Suppressor macrophage treated with lipopolysaccharide for 4 hours (primary cell): ENCODE measurements at regions not wholly inside any gene's neighbourhood (a gene's known extent, or its start where the extent isn't known, plus 50 kb on each side); places are given as distances from the start of the nearest gene placed in this dataset.

Experiments
- DNase-seq: peaks from one replicate; pipeline ENCODE4 v3.0.0-alpha.2; 2020

- no peak for DNase-seq
These were observed 646.9 kb upstream of the CDH7 start for GRCh38 chr18:65103864-65104263.

GRCh38 chr18:65093346-65093745, 657.5 kb upstream of the CDH7 start:
- DNase-seq, result no peak

DNA sequence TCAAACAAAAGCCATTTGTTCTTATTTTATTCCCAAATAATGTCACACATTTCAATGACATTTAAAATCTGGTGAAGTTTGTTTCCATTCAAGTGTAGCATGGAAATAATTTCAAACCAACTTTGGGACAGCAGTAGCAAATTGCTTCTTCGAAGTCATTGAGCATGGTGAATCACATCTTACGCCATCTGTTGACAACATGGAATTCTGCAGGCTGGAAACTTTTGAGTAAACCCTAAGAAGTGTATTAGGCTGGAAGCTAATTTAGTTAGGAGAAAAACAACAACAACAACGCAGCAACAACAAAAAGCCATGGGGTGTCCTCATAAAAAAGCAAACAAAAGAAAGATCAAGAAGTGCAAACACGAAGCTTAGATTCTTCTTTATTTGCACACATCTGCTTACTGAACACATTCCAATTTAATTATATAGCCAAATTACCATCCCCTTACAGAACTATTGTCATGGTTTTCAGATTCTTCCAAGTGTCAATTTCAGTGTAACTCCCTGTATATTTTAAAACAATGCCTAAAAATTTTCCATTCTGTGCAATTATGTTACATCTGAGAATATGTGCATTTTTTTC, 659.0 kb upstream of the CDH7 start:
- DNase-seq, result peak; percentile 16

DNA sequence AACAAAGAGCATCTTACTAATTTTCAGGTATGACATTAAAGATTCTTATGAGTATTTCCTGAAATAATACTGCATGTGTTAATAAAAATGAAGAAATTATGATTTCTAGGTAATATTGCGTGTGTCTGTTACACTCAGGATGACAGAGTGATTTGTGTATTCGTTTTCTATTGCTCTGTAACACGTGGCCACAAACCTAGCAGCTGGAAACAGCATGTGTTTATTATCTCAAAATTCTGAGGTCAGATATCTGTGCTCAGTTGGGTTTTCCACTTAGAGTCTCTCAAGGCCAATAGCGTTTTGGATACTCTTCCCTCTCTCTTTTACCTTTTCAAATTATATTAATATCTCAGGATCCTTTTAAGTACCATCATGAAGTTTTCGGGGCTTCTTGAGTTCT, 667.9 kb upstream of the CDH7 start:
- no peak for DNase-seq

DNA sequence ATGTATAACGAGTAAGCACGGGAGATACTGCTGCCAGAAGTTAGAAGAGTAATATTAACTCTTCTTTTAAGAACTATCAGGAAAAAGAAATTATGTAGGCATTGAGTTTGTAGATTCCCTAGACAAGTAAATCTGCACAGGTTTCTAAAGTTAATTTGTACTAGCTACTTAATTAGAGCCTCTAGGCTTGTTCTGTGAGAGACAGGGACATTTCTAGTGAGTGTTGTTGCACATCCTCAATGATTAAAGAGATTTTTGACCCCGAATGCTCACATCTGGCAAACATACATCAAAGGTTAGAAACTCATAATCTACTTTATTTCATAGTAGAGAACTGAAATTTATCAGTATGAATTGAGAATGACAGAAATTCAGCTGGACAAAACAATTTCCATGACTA, 669.0 kb upstream of the CDH7 start:
- DNase-seq, result no peak

GRCh38 chr18:65073060-65073550, 677.7 kb upstream of the CDH7 start:
- no peak for DNase-seq

DNA sequence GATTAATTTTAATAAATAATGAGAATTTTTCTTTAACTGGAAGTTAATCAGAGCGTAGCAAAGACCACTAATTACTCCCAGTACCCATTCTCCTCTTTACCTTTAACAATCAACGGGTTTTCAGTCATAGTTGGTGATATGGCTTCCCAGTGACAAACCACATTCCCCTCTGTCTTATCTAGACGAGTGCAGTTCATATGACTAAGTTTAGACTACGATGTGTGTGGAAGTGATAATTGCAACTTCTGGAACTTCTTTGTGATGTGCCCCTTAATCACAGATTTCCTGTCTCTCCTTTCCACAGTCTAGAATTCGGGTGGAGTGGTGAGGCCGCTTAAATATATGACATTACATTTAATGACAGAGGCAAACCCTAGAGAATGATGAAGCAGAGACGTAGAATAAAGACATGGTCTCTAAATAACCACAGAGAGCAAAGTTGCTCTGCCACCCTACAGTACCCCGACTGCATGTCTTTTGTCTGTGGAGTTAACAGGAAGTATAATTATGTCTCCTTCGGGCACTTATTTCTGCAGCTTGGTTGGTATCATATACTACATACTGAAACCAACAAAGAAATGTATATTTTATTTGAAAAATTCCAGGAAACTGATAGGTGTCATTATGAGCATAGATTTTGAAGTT, 693.3 kb upstream of the CDH7 start:
- DNase-seq, result no peak

- DNase-seq, result no peak
These were observed 694.2 kb upstream of the CDH7 start for GRCh38 chr18:65056575-65056974.

DNA sequence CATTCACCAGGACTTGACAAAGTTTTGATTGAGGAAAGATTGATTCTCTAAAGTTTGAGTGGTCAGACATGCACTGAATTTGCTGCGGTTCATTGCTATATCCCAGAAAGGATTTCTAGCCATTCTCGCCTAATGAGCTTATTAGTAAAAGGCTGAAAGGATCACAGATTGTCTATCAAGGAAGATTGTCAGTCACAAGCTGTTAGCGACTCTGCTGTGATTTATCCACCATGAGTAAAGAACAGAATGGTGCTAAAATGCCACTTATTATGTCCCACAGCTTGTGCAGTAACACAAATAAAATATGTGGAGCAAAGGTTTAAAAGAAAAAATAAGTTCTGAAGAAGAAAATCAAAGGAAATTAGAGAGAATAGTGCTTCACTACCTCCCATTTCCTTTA, 701.2 kb upstream of the CDH7 start:
- DNase-seq, result no peak

DNA sequence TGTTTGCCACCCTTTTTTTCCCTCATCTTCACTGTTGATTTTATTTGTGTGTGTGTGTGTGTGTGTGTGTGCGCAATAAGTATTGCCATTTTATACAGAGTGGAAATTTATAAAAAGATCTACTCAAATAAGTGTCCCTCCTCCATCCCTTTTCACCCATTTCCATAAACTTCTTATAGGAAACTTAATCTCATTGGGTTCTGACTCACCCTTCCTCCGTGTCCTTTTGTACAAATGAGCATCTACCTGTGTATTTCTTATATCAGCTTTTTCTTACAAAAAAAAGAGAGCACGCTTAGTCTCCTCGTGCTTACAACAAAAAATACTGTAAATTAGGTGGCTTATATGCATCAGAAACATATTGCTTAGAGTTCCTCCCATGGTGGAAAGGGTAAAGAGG, 711.2 kb upstream of the CDH7 start:
- no peak for DNase-seq

GRCh38 chr18:65035701-65036100, 715.1 kb upstream of the CDH7 start:
- no peak for DNase-seq

GRCh38 chr18:65025756-65026155, 725.1 kb upstream of the CDH7 start:
- DNase-seq, result no peak

DNA sequence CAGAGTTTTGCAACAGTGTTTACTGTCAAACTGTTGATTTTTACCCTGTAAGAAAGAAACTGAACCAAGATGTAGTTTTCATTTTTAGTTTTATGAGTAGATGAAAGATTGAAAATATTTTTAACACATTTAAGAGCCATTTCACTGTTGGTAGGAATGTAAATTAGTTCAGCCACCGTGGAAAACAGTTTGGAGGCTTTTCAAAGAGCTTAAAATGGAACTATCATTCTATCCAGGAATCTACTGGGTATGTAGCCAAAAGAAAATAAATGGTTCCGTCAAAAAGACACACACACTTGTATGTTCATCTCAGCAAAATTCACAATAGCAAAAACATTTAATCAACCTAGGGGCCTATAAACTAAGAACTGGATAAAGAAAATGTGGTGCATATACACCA, 729.8 kb upstream of the CDH7 start:
- DNase-seq, result no peak

- DNase-seq, result no peak
These were observed 732.6 kb upstream of the CDH7 start for GRCh38 chr18:65018184-65018583.

DNA sequence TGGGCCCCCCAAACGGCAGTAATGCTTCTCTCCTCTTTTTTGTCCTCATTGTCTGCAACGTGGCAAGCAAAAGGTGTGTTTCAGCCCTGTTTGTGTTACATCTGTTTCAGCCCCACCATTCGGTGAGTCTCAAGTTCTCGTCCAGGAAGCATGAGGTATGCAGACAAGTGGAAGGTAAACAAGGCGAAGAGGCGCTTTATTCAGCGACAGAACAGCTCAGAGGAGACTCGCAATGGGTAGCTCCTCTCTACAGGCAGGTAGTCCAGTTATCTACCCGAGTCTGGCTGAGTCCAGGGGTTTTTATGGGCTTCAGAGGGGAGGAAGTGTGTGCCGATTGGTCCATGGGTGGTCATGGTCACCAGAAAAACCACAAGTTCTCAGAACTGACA, 733.4 kb upstream of the CDH7 start:
- DNase-seq, result no peak

DNA sequence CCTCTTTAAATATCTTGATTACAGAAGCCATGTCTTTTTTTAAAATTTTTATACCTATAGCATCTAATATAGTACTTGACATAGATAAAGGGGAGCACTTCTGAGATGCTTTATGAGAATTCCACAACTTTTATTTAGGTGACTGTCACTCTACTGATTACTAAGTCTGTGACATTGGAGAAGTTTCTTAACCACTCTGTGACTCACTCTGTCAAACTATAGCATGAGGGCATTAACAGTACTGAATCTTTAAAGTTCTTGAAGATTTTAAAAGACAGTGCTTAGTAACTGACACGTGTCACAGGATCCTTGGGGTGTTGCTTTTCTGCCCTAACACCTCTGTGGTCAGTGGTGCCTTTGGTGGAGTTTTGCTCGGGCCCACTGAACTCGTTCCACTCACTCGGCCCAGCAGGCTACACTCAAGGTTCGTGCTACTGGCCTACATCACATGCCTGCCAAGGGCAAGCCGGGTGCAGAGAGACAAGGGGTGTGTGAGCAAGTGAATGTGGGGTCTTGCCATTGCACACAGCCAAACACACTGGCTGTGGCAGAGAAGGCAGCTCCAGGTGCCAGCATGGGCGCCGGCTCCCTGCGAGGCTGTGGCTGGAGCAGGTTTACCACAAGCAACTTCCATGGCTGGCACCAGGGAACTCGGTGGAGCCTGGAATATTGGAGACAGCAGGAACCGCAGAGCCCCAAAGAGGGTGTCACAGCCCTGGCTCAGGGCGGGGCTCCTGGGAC, 734.0 kb upstream of the CDH7 start:
- DNase-seq, result no peak

- DNase-seq, result no peak
These were observed 756.4 kb upstream of the CDH7 start for GRCh38 chr18:64994370-64994769.

GRCh38 chr18:64993695-64994094, 757.1 kb upstream of the CDH7 start:
- no peak for DNase-seq

- DNase-seq, result no peak
These were observed 758.2 kb upstream of the CDH7 start for GRCh38 chr18:64992654-64993053.

DNA sequence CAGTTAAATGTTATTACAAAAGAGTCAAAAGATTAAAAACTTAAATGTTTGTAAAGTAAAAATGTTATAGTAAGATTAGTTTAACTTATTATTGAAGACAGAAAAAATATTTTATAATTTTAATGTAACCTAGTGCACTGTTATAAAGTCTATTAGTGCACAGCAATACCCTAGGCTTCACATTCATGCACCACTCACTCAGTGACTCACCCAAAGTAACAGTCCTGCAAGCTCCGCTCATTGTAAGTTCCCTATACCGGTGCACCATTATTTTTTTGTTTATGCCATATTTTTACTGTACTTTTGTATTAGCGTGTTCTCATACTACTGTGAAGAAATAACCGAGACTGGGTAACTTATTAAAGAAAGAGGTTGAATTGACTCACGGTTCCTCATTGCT, 759.7 kb upstream of the CDH7 start:
- no peak for DNase-seq

DNA sequence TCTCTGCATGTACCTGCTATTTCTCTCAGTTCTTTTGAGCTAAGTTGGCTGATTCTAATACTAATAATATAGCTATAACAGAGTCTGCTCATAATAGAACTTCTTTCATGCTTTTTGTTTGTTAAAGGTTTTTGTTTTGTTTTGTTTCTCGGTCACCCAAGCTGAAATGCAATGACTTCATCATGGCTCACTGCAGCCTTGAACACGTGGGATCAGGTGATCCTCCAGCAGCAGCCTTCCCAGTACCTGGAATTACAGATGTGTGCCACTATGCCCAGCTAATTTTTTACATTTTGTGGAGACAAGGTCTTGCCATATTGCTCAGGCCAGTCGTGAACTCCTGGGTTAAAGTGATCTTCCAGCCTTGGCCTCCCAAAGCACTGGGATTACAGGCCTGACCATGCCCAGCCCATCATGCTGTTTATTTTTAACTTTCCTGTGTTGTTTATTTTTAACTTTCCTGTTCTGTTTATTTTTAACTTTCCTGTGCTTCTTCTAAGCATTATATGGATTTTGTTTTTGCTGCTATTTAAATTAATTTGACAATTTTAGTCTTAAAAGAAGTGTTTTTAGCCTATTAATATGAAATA, 763.8 kb upstream of the CDH7 start:
- no peak for DNase-seq

GRCh38 chr18:64983497-64984238, 767.1 kb upstream of the CDH7 start:
- DNase-seq, result no peak

DNA sequence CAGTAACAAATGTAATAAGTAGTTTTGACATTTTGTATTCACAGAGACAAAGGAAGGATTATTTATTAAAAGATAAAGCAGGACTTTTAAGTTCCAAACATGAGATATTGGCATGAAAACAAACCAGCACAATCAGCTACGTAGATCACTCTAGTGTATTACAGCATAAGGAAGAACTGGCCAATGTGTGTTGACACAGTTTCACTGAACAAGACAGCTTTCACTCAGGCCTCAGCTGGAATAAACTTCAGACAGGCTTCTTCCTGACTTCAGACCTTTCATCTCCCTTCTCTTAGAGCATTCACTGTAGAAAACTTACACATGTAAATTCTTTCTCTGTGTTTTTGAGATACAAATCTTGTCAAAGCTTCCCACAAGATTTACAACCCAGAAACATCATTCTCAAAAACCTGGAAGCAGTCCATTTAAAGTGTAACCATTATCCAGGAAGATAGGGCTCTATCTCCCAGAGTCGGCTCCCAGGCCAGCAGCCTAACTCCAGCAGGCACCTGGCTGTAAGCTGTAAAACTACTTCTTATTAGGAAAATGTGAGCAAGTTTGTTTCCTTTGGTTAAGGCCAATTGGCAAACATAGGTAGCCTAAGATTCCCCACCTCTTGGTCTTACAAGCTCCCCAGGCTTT, 768.3 kb upstream of the CDH7 start:
- no peak for DNase-seq
